GM12874 (cell line): ENCODE measurements at regions not wholly inside any gene's neighbourhood (a gene's known extent, or its start where the extent isn't known, plus 50 kb on each side); places are given as distances from the start of the nearest gene placed in this dataset.

Experiments
- CTCF ChIP-seq: IDR thresholded peaks from 2 replicates; pipeline ENCODE4 v1.5.1; 2011; ENCODE audit warnings: low read depth, mild to moderate bottlenecking, control low read depth, low read length, moderate library complexity; ENCODE audit not compliant: insufficient read depth

GRCh38 chr1:5564578-5565257 lies 427.5 kb downstream of the NPHP4 start:
- no peak for TF ChIP-seq CTCF

- TF ChIP-seq CTCF = no peak
Measured at GRCh38 chr1:5563861-5564577, 428.2 kb downstream of the NPHP4 start.

GRCh38 chr1:5562769-5563168 lies 429.5 kb downstream of the NPHP4 start:
- no peak for TF ChIP-seq CTCF

GRCh38 chr1:5562331-5562730 lies 429.9 kb downstream of the NPHP4 start:
- no peak for TF ChIP-seq CTCF

GRCh38 chr1:5559078-5559477 lies 433.1 kb downstream of the NPHP4 start:
- TF ChIP-seq CTCF = no peak

- TF ChIP-seq CTCF = no peak
Measured at GRCh38 chr1:5555853-5556252, 436.4 kb downstream of the NPHP4 start.

GRCh38 chr1:5554784-5555183 lies 437.4 kb downstream of the NPHP4 start:
- no peak for TF ChIP-seq CTCF
